H9 (cell line): ENCODE measurements at regions not wholly inside any gene's neighbourhood (a gene's known extent, or its start where the extent isn't known, plus 50 kb on each side); places are given as distances from the start of the nearest gene placed in this dataset.

ENCODE experiments used
- DNase-seq: peaks from one replicate; pipeline ENCODE4 v3.0.0-alpha.2; 2017
- H2AFZ ChIP-seq: one replicate; pipeline ENCODE4 v1.6.1; 2013; ENCODE audit warnings: mild to moderate bottlenecking, low read length, control low read depth, moderate library complexity
- H2AK5ac ChIP-seq: 2 replicates; pipeline ENCODE4 v1.6.1; 2013; ENCODE audit warnings: low read length, control low read depth, mixed read lengths; ENCODE audit not compliant: insufficient read length
- H2BK120ac ChIP-seq: one replicate; pipeline ENCODE4 v1.6.1; 2013; ENCODE audit warnings: low read depth, mild to moderate bottlenecking, low read length, control low read depth, inconsistent platforms; ENCODE audit not compliant: poor library complexity, severe bottlenecking
- H2BK12ac ChIP-seq: 2 replicates; pipeline ENCODE4 v1.6.1; 2013; ENCODE audit warnings: low read length, control low read depth, mixed read lengths, low read depth; ENCODE audit not compliant: insufficient read length
- H2BK15ac ChIP-seq: 2 replicates; pipeline ENCODE4 v1.6.1; 2013; ENCODE audit warnings: low read depth, low read length, control low read depth
- H2BK20ac ChIP-seq: one replicate; pipeline ENCODE4 v1.6.1; 2013; ENCODE audit warnings: low read depth, mild to moderate bottlenecking, low read length, control low read depth, inconsistent platforms; ENCODE audit not compliant: poor library complexity, severe bottlenecking
- H2BK5ac ChIP-seq: 2 replicates; pipeline ENCODE4 v1.6.1; 2013; ENCODE audit warnings: low read length, control low read depth, mixed read lengths; ENCODE audit not compliant: insufficient read length
- H3K14ac ChIP-seq: 2 replicates; pipeline ENCODE4 v1.6.1; 2013; ENCODE audit warnings: low read length, control low read depth; ENCODE audit not compliant: insufficient read depth
- H3K18ac ChIP-seq: 2 replicates; pipeline ENCODE4 v1.6.1; 2013; ENCODE audit warnings: low read depth, mild to moderate bottlenecking, mixed read lengths, low read length, control low read depth; ENCODE audit not compliant: insufficient read length
- H3K23ac ChIP-seq: 2 replicates; pipeline ENCODE4 v1.6.1; 2013; ENCODE audit warnings: low read length, control low read depth, mixed read lengths, low read depth; ENCODE audit not compliant: insufficient read length
- H3K23me2 ChIP-seq: 2 replicates; pipeline ENCODE4 v1.6.1; 2013; ENCODE audit warnings: low read depth, mild to moderate bottlenecking, mixed read lengths, low read length, control low read depth; ENCODE audit not compliant: insufficient read length, poor library complexity, severe bottlenecking
- H3K27ac ChIP-seq: 2 replicates; pipeline ENCODE4 v1.5.1; 2013; ENCODE audit warnings: low read length, control low read depth, mixed read lengths, low read depth; ENCODE audit not compliant: insufficient read length
- H3K27me3 ChIP-seq: 2 replicates; pipeline ENCODE4 v1.6.1; 2013; ENCODE audit warnings: low read length, control low read depth, inconsistent platforms; ENCODE audit not compliant: insufficient read depth
- H3K4ac ChIP-seq: 2 replicates; pipeline ENCODE4 v1.6.1; 2013; ENCODE audit warnings: low read depth, mild to moderate bottlenecking, control low read depth, inconsistent platforms, low read length, moderate library complexity
- H3K4me1 ChIP-seq: 2 replicates; pipeline ENCODE4 v1.6.1; 2013; ENCODE audit warnings: low read length, control low read depth, inconsistent platforms; ENCODE audit not compliant: insufficient read depth
- H3K4me2 ChIP-seq: 2 replicates; pipeline ENCODE4 v1.6.1; 2013; ENCODE audit warnings: low read length, control low read depth, mixed read lengths; ENCODE audit not compliant: insufficient read length, insufficient read depth
- H3K56ac ChIP-seq: 2 replicates; pipeline ENCODE4 v1.6.1; 2013; ENCODE audit warnings: low read depth, mild to moderate bottlenecking, mixed read lengths, low read length, control low read depth; ENCODE audit not compliant: insufficient read length
- H3K79me1 ChIP-seq: 2 replicates; pipeline ENCODE4 v1.6.1; 2013; ENCODE audit warnings: low read depth, mild to moderate bottlenecking, moderate library complexity, low read length, control low read depth, inconsistent platforms; ENCODE audit not compliant: insufficient read depth, poor library complexity, severe bottlenecking
- H3K79me2 ChIP-seq: 2 replicates; pipeline ENCODE4 v1.6.1; 2013; ENCODE audit warnings: low read length, control low read depth, inconsistent platforms; ENCODE audit not compliant: insufficient read depth
- H3K9ac ChIP-seq: 2 replicates; pipeline ENCODE4 v1.6.1; 2013; ENCODE audit warnings: low read length, control low read depth, mixed read lengths; ENCODE audit not compliant: insufficient read length; ENCODE audit errors: extremely low read depth
- H3K9me3 ChIP-seq: one replicate; pipeline ENCODE4 v1.6.1; 2013; ENCODE audit warnings: low read depth, low read length, inconsistent platforms; ENCODE audit not compliant: control insufficient read depth
- H3T11ph ChIP-seq: one replicate; pipeline ENCODE4 v1.6.1; 2013; ENCODE audit warnings: mild to moderate bottlenecking, low read length, control low read depth, inconsistent platforms
- H4K20me1 ChIP-seq: one replicate; pipeline ENCODE4 v1.6.1; 2013; ENCODE audit not compliant: control insufficient read depth, insufficient read length, insufficient read depth
- H4K5ac ChIP-seq: 2 replicates; pipeline ENCODE4 v1.6.1; 2013; ENCODE audit warnings: low read depth, mild to moderate bottlenecking, mixed read lengths, low read length, control low read depth; ENCODE audit not compliant: insufficient read length
- H4K8ac ChIP-seq: replicated peaks from 2 replicates; pipeline ENCODE4 v1.6.1; 2013; ENCODE audit warnings: low read length, control low read depth, mixed read lengths, low read depth; ENCODE audit not compliant: insufficient read length
- H4K91ac ChIP-seq: 2 replicates; pipeline ENCODE4 v1.6.1; 2013; ENCODE audit warnings: low read depth, mild to moderate bottlenecking, moderate library complexity, mixed read lengths, low read length, control low read depth; ENCODE audit not compliant: insufficient read length
- H3K27ac Mint-ChIP-seq, 3 experiments: 2 replicates in 2 of 3; 3 replicates in 1 of 3; pipeline ENCODE4 v1.8.0; 2020 to 2021; ENCODE audit warnings: mixed read lengths in 3 of 3, mild to moderate bottlenecking in 1 of 3, moderate library complexity in 1 of 3
- H3K27me3 Mint-ChIP-seq: 2 replicates; pipeline ENCODE4 v1.8.0; 2021; ENCODE audit warnings: low read depth, mild to moderate bottlenecking, moderate library complexity, mixed read lengths
- H3K36me3 Mint-ChIP-seq, 3 experiments: 2 replicates in 2 of 3; 3 replicates in 1 of 3; pipeline ENCODE4 v1.8.0; 2020 to 2021; ENCODE audit warnings: low read depth in 3 of 3, mixed read lengths in 3 of 3; ENCODE audit not compliant: insufficient read depth in 1 of 3
- H3K4me1 Mint-ChIP-seq, 2 experiments: 2 replicates each; pipeline ENCODE4 v1.8.0; 2020; ENCODE audit warnings: mixed read lengths in 2 of 2
- H3K4me3 Mint-ChIP-seq, 2 experiments: 2 replicates in 1 of 2; 3 replicates in 1 of 2; pipeline ENCODE4 v1.8.0; 2020 to 2021; ENCODE audit warnings: mild to moderate bottlenecking in 2 of 2, mixed read lengths in 2 of 2, moderate library complexity in 1 of 2
- H3K9me3 Mint-ChIP-seq, 2 experiments: 2 replicates in 1 of 2; 3 replicates in 1 of 2; pipeline ENCODE4 v1.8.0; 2020; ENCODE audit warnings: mild to moderate bottlenecking in 2 of 2, mixed read lengths in 2 of 2, moderate library complexity in 1 of 2
- CTCF ChIP-seq: fragments of 200-600 bp; sonication (generic); conservative IDR thresholded peaks from 3 replicates; pipeline ENCODE4 v1.8.0; 2021; ENCODE audit warnings: antibody characterized with exemption, mild to moderate bottlenecking
- WGBS: extraction: QIAGEN DNeasy Blood & Tissue Kit; methylation state at CpG from one replicate; pipeline ENCODE4 v1.1.7; 2013; ENCODE audit warnings: missing lambda C conversion rate, low lambda C conversion rate, mixed read lengths; ENCODE audit not compliant: insufficient read length; ENCODE audit errors: extremely low coverage; 5-methylcytosine and 5-hydroxymethylcytosine counted together

DNA sequence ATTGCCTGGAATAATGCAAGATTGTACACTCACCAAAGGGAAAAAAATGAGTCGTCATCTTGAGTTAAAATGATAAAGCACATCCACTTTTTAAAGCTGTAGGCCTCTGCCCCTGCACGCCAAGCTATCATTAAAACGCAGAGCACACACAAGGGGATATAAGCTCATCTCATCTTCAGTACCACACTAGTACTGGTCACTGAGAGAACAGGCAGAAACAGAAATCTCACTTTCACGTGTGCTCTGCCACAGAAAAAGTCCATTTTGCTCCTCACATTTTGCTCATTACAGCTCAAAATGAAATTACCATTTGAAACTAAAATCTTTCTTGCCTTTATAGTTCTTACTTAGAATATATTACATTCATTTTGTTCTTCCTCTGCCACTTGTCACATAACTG is 99.2 kb upstream of the SLC30A5 start:
- Histone ChIP-seq H3K56ac (no peak overlapping the region), H3T11ph (no peak overlapping the region), H2BK120ac (no peak overlapping the region), H4K91ac (no peak overlapping the region), H3K23ac (no peak overlapping the region), H4K20me1 (no peaks in the 10 kb centered on the region), H2AFZ (no peak overlapping the region), H3K4me2 (no peak overlapping the region), H3K4ac (no peak overlapping the region), H3K18ac (no peak overlapping the region), H3K9me3 (no peaks in the 10 kb centered on the region), H4K5ac (no peak overlapping the region), H3K23me2 (no peaks in the 10 kb centered on the region), H3K9ac (no peak overlapping the region), H3K79me1 (no peaks in the 10 kb centered on the region), H2BK12ac (no peak overlapping the region), H3K14ac (no peak overlapping the region), H2AK5ac (no peak overlapping the region), H2BK5ac (no peak overlapping the region), H2BK20ac (no peak overlapping the region), H2BK15ac (no peak overlapping the region), H3K4me1 (no peaks in the 10 kb centered on the region), H4K8ac (no peak overlapping the region), H3K27ac (no peak overlapping the region), H3K79me2 (no peaks in the 10 kb centered on the region), H3K27me3 (no peaks in the 10 kb centered on the region)
- no peaks in the 10 kb centered on the region for H3K9me3 Mint-ChIP-seq
- no peak for DNase-seq
- WGBS: no CpG with 5 or more reads among the region's 4 CpGs
- H3K4me3 Mint-ChIP-seq: no peak overlapping the region
- TF ChIP-seq CTCF: no peak
- no peak overlapping the region for H3K27ac Mint-ChIP-seq
- peaks cover 0 to 2% (median 0%) of the 10 kb centered on the region in 3 experiments; a peak in 2 of 7 replicates for H3K36me3 Mint-ChIP-seq
- H3K27me3 Mint-ChIP-seq: no peaks in the 10 kb centered on the region
- H3K4me1 Mint-ChIP-seq: peaks cover 0 to 3% of the 10 kb centered on the region in 2 experiments; a peak in 1 of 4 replicates
